ENCODE measurements at regions not wholly inside any gene's neighbourhood (a gene's known extent, or its start where the extent isn't known, plus 50 kb on each side); places are given as distances from the start of the nearest gene placed in this dataset.
A peak's percentile ranks its signal among the peaks of the same experiment; 100 is the strongest.
"Not testable (repeated sequence)": the region's sequence is repeated elsewhere in the genome, so short reads cannot be mapped to it uniquely, and the experiment has no call there.

DNA sequence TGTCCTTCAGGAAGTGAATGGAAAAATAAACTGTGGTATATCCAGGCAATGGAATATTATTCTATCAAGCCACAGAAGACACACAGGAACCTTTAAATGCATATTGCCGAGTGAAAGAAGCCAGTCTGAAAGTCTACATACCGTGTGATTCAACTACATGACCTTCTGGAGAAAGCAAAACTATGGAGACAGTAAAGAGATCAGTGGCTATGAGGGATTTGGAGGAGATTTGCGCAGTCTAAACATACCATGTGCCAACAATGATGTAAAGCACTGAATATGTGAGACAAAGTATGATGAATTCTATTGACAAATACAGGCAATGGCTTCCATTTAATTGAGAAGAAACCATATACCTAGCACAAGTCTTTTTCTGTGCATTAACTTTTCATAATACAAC lies 518.3 kb upstream of the ZNF337 start:
- DNase-seq, result no peak

DNA sequence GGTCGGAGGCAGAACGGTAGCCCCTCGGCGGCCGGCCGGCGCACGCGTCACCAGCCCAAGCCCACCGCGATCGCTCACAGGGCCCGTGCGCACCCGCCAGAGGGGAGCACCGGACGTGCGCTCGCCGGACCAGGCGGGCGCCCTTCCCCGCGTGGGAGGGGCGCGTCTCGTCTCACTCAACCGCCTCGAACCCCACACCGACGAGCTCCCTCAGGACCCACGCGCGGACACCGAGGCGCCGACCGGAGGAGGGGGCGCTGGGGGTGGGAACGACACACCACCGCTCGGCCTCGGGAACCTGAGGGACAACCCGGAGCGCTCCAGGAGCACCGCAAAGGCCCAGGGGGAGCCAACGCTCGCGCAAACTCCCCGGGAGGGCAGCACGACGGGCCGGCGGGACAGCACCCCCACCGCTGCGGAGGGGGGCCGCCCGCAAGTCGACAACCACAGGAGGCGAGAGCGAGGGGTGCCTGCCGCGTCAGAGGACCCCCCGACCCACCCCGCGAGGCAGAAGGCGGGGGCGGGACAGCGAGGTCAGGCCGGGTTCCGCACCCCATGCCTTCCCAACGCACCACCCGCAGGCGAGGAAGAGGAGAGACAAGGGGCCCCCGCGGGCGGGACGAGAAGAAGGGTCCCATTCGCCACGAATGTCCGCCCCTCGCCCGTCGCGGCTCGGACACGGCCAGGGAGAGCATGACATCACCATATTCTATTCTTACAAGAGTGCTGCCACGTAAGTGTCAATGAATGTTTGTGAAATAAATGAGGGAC lies 512.7 kb upstream of the ZNF337 start:
- no peak for DNase-seq

DNA sequence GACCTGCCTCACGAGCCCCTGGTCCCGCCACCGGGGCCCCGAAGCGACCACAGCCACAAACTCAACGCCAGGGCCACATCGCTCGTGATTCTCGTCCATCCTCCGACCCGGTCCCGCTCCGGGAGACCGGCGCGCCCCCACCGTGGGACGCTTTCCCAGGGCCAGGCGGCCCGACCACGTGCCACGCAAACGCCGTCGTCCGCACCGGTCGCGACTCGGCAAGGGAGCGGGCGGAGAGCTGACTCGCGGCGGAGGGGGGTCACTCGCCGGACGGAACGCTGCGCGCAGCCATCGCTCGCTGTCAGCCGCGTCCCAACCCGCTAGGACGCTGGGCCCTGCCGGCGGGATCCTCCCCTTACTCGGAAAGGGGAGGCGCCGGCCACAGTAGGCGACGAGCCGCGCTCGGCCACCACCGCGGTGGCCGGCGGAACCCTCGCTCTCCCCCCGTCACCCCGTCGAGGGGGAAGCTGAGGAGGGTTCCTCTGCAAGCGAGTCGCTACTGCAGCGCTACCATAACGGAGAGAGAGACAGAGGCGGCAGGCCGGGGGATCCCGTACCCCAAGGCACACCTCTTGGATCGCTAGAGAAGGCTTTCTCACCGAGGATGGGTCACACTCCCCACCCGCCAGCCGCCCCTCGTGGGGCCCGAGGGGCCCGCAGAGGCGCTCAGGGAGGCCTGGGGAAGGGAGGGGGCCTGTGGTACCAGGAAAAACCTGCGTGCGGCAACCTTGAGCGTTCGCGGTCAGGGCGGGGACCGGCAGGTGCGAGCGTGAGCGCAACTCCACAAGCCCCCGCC lies 511.8 kb upstream of the ZNF337 start:
- DNase-seq, result no peak

GRCh38 chr20:26207967-26208295 lies 511.3 kb upstream of the ZNF337 start:
- not testable (repeated sequence) for DNase-seq

DNA sequence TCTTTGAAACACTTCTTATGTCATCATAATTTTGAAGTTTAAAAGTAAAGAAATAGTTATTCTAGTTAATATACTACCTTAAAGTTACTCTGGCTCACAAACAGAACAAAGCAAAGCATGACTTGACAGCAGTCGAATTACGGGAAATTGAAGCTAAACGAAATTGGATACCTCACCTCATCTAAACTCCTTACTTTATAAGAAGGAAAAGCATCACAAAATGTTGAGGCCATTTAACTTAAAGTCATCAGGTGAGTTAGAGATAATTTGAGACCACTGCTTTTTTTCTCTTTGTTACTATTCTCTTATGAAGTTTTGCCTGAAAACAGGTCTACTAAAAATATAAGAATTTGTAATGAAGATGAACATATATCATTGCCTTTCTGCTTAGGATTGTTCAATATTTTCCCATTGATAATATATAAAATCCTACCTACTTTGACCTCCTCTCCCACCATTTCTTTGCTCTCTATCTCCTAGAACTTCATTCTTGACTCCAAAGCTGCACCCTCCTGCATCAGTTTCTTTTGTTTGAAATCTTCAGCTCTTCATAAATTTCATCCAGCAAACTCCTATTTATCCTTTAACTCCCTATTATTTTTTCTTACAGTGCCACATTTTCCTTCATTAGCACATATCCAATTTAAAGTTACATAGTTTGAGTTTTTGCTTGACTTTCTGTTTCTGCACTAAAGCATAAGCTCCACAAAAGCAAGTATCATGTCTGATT lies 510.7 kb upstream of the ZNF337 start:
- DNase-seq, result no peak

- DNase-seq, result no peak
These were observed 508.7 kb upstream of the ZNF337 start for GRCh38 chr20:26205350-26205749.

GRCh38 chr20:26201026-26201425 lies 504.4 kb upstream of the ZNF337 start:
- not testable (repeated sequence) for DNase-seq

- DNase-seq, result not testable (repeated sequence)
These were observed 490.7 kb upstream of the ZNF337 start for GRCh38 chr20:26187329-26187728.

- not testable (repeated sequence) for DNase-seq
These were observed 487.1 kb upstream of the ZNF337 start for GRCh38 chr20:26183720-26184119.

GRCh38 chr20:26181364-26181763 lies 484.7 kb upstream of the ZNF337 start:
- DNase-seq, result not testable (repeated sequence)

- DNase-seq, result not testable (repeated sequence)
These were observed 475.2 kb upstream of the ZNF337 start for GRCh38 chr20:26171875-26172274.

DNA sequence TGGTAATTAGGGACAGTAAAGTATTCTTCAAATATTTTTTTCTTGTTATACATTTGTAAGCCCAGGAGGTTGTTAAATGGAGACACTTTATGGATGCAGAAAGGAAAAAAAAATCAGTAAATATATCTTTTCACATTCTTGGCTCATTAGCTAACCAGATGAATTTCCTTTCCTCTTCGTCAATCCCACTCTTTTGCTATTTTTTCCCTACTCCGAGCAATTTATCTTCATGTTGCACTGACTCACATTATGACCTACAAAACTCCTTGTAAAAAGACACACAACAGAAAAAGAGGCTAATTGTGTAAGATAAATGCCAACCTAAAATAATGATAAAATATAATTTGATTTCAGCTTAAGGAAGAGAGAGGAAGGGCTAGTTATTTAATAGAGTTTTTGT lies 472.9 kb upstream of the ZNF337 start:
- DNase-seq, result no peak

DNA sequence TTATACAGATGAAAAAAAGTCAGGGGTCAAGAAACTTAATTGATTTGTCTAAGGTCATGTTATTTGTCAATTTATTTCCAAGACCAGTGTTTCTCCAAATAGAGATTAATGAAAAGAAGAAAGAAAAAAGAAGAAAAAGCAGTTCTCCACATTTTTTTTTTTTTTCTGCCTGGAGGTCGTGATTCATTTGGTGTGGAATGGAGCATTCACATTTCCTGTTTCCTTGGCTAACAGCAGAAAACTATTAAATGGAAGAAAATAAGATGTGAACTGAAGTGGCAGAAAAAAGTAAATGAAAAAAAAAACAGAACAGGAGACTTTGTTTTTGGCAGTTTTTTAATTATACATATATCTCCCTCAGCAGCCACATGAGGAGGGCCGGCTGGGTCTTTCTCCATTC lies 470.8 kb upstream of the ZNF337 start:
- no peak for DNase-seq

DNA sequence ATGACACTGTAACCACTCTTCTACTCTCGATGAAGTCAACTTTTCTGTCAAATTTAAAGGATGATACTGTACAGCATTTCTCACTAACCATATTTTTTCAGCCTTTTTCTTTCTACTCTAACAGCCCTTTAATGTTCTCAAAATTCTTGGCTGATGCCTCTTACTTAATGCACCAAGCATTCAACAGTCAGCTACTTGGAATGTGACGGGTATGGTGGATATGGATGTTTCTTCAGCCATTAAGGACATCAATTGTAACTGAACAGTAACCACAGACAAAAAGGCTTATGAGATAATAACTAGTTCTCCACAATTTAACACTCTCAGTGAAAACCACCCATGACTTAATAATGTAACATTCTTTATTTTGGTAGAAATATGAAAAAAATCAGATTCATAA lies 467.2 kb upstream of the ZNF337 start:
- no peak for DNase-seq

GRCh38 chr20:26163151-26163550 lies 466.5 kb upstream of the ZNF337 start:
- not testable (repeated sequence) for DNase-seq

DNA sequence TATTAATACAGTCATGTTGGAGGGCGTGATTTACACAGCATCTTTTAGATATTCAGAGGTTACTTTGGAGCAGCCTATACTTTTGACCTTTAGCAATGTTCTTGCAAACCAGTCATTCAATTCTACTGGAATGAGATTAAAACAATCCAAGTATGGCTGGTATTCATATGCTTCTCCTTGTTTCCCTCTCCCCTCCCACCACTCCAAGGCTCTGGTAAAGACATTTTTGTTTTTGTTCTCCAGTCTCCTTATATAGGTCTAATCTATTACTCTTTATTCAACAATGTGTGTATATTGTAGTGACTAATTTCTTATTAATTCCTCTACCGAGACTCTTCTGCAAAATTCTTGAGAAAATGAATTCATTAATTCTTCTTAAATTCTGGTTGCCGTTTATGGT lies 465.1 kb upstream of the ZNF337 start:
- not testable (repeated sequence) for DNase-seq

DNA sequence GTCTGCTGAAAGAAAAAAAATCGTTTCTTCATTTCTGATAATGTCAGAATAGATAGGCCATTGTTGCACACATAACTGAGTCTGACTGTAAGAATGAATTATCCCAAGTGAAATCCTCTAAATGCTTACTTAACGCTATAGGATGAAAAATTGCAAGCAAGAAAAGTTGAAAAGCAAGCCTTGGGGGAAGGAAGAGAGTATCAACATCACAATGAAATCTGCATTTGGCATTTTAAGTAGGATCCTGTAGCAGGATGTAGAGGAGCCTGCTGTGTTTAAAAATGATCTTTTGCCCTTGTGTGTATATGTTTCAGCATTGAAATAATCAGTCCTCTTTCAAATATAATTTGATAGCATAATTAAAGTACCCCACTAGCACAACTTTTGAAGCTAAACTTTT lies 464.3 kb upstream of the ZNF337 start:
- DNase-seq, result not testable (repeated sequence)

- no peak for DNase-seq
These were observed 457.6 kb upstream of the ZNF337 start for GRCh38 chr20:26154224-26154623.

GRCh38 chr20:26135325-26136110 lies 438.9 kb upstream of the ZNF337 start:
- peak; percentile 90 for DNase-seq

GRCh38 chr20:26134606-26135005 lies 438.0 kb upstream of the ZNF337 start:
- no peak for DNase-seq

- not testable (repeated sequence) for DNase-seq
These were observed 437.1 kb upstream of the ZNF337 start for GRCh38 chr20:26133794-26134193.

- DNase-seq, result not testable (repeated sequence)
These were observed 424.3 kb upstream of the ZNF337 start for GRCh38 chr20:26120920-26121319.

- not testable (repeated sequence) for DNase-seq
These were observed 397.8 kb upstream of the ZNF337 start for GRCh38 chr20:26094498-26094897.

Data from NCI-H1092 treated with DMSO at 0.1 percent for 48 hours (cell line).